BJ (cell line): ENCODE measurements at regions not wholly inside any gene's neighbourhood (a gene's known extent, or its start where the extent isn't known, plus 50 kb on each side); places are given as distances from the start of the nearest gene placed in this dataset.

Source experiments
- CTCF ChIA-PET: fragments of 350-600 bp; formaldehyde crosslinking; extraction: SDS; loops from one replicate; lab custom pipeline; 2021; ENCODE audit warnings: antibody characterized with exemption, inconsistent platforms; lab: Yijun Ruan, JAX
- POLR2A ChIA-PET: fragments of 300-600 bp; sonication (Branson Sonifier 250); formaldehyde crosslinking; extraction: SDS; loops from one replicate; lab custom pipeline; 2021; ENCODE audit warnings: antibody characterized with exemption; lab: Charles Lee
- DNase-seq: peaks from one replicate; pipeline ENCODE4 v3.0.0-alpha.2; 2011; ENCODE audit warnings: low read depth
- H3K27me3 ChIP-seq: 2 replicates; pipeline ENCODE4 v1.6.0; 2011; ENCODE audit warnings: low read length; ENCODE audit not compliant: control insufficient read depth, insufficient read depth
- H3K36me3 ChIP-seq: 2 replicates; pipeline ENCODE4 v1.5.1; 2011; ENCODE audit warnings: low read length; ENCODE audit not compliant: control insufficient read depth, insufficient read depth
- H3K4me3 ChIP-seq: 2 replicates; pipeline ENCODE4 v1.5.1; 2011; ENCODE audit warnings: low read depth, mild to moderate bottlenecking, control low read depth, low read length
- CTCF ChIP-seq: IDR thresholded peaks from 2 replicates; pipeline ENCODE4 v1.5.1; 2011; ENCODE audit warnings: low read depth, mild to moderate bottlenecking, control low read depth, inconsistent platforms, low read length, moderate library complexity; ENCODE audit not compliant: insufficient read depth

DNA sequence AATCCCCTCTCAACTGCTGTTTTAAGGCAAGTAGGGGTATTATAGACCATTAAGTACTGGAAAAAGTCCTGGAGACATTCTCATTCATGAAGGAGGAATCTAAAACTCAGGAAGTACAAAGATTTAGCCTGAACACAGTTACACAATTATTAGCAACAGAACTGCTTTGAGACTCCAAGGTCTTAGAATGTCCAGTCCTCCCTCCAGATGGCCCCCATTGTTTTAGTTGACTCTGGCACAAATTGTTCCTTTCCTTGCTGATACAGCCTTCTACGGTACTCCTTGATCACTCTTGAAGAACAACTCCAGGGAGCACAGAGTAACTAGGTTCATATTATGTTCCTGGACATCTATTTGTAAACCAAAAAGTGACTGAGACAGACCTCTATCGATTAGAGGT, 210.1 kb upstream of the RND3 start:
- CTCF ChIA-PET = no interaction called here
- H3K36me3 ChIP-seq = no peaks in the 10 kb centered on the region
- POLR2A ChIA-PET = no interaction called here
- TF ChIP-seq CTCF = no peak
- no peak for DNase-seq
- H3K4me3 ChIP-seq = no peak overlapping the region
- H3K27me3 ChIP-seq = no peaks in the 10 kb centered on the region

- DNase-seq = no peak
- ChIA-PET CTCF (interaction anchor here (0.9 kb wide), 1 partner anchor 68 kb away, joined by 3 read pairs; no protein-coding TSS in a partner anchor), POLR2A (no interaction called here)
- H3K4me3 ChIP-seq = no peak overlapping the region
- no peaks in the 10 kb centered on the region for H3K27me3 ChIP-seq
- H3K36me3 ChIP-seq = no peaks in the 10 kb centered on the region
- no peak for TF ChIP-seq CTCF
Measured at GRCh38 chr2:150695451-150696135, 208.1 kb upstream of the RND3 start.

- no peak for TF ChIP-seq CTCF
- CTCF ChIA-PET = no interaction called here
- Histone ChIP-seq H3K36me3 (no peaks in the 10 kb centered on the region), H3K4me3 (no peak overlapping the region), H3K27me3 (no peaks in the 10 kb centered on the region)
- POLR2A ChIA-PET = no interaction called here
- no peak for DNase-seq
Measured at GRCh38 chr2:150693556-150693955, 206.1 kb upstream of the RND3 start.

GRCh38 chr2:150690870-150691269, 203.4 kb upstream of the RND3 start:
- CTCF ChIA-PET = interaction anchor here (0.7 kb wide), 1 partner anchor 50 kb away, joined by 3 read pairs; no protein-coding TSS in a partner anchor
- POLR2A ChIA-PET = no interaction called here
- DNase-seq = no peak
- no peak for TF ChIP-seq CTCF
- H3K4me3 ChIP-seq = no peak overlapping the region
- H3K27me3 ChIP-seq = no peaks in the 10 kb centered on the region
- H3K36me3 ChIP-seq = no peaks in the 10 kb centered on the region

DNA sequence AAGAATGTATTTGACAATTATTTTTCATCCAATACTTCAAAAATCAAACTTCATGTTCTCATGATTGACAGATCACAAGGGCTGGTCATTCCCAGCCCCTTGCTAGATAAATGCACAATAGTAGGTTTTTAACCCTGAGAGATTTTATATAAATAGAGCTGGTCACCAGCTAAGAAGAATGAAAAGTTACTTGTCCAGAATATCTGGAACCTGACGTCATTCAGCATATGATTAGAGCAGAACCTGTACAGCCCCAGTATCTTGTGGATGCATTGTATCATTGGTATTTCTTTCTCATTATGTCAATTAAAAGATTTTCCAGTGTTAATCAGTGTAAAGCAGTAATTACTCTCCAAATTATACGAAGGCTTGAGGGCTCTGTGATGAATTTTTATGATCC, 202.8 kb upstream of the RND3 start:
- DNase-seq = no peak
- no peak for TF ChIP-seq CTCF
- H3K27me3 ChIP-seq = no peaks in the 10 kb centered on the region
- H3K36me3 ChIP-seq = no peaks in the 10 kb centered on the region
- no peak overlapping the region for H3K4me3 ChIP-seq
- POLR2A ChIA-PET = no interaction called here
- CTCF ChIA-PET = no interaction called here
